GM19395 (cell line): ENCODE measurements at regions not wholly inside any gene's neighbourhood (a gene's known extent, or its start where the extent isn't known, plus 50 kb on each side); places are given as distances from the start of the nearest gene placed in this dataset.

Experiments used
- ATAC-seq: cut with Tn5 transposase; IDR thresholded peaks from one replicate; pipeline ENCODE4 v1.9.1; 2021; ENCODE audit warnings: mild to moderate bottlenecking, moderate library complexity; ENCODE audit not compliant: unreplicated experiment

DNA sequence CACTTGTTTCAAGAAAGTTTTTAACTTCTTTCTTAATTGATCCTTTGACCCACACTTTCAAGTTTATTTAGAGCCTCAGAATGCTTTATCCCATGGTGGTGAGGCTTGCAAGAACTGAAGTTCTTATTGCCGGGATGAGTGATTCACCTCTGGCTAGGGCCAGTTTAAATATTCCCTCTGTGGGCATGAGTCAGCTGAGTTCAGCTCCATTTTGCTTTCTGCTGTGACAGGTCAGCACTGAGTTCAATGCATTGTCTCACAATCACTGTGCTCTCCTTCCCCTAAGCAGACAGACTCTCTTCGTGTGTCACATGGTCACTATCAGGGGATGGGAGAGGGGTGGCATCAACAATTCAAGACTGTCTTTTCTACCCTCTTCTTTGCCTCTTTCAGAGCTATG is 514.6 kb upstream of the FBXO33 start:
- ATAC-seq, result no peak

DNA sequence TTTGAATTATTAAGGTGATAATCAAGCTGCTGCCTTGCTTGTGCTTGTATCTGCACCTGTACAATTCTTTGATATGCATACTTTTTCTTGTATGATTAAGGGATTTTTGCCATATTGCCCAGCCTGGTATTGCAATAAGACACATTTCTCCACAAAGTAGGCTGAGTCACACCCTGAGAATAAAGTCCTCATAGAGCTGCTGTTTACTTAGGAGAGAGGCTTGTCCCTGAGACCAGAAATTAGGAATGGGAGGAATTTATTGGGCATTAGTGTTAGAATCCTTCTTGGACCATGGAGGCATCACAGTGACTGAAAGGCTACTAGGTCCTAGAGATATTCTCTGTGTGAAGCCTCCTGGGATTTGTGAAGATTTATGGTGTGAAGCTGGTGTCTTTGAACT is 506.8 kb upstream of the FBXO33 start:
- ATAC-seq, result no peak

DNA sequence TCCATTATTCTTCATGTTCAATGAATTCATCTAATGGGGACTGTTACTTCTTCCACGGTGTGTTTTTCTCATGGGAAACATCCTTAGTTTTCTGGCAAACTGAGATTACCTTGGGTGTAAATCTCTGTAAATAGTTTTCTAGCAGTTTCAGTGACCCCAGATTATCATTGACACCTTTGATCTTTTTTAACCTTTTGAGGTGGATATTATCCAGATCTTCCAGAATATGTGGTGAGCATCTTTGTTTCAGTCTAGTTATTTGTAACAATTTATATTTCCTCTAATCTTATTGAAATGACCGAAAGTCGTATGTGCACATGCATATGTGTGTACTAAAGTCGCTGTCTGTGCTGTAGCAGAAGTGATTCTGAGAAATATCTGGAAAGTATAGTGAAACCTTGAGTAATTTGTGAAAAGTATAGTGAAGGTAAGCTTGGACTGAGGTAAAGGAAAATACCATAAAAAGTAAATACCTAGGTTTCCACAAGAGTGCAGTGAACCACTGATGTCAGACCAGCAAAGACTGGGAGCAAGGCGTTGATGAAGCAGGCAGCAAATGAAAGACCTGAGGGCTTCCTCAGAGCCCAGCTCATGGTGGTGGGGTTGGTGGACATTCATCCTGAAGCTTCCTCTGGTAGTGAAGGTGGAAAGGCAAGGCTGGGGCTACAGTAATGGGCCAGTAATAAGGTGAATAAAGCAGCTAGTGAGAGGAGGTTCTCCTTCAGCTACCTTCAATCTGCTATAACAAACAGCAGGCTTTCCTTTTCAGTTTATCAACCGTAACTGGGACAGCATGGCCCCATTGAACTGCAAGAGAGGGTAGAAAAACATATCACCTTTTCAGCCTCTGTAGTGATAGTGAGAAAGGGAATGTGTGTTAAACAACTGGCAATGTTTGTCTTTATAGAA is 480.2 kb upstream of the FBXO33 start:
- peak; percentile 98 for ATAC-seq

DNA sequence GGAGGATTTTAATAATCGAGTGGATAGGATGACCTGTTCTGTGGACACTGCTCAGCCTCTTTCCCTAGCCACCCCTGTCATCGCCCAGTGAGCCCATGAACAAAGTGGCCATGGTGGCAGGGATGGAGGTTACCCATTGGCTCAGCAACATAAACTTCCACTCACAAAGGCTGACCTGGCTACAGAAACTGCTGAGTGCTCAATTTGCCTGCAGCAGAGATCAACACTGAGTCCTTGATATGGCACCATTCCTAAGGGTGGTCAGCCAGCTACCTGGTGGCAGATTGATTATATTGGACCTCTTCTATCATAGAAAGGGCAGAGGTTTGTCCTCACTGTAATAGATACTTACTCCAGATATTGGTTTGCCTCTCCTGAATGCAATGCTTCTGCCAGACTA is 465.4 kb upstream of the FBXO33 start:
- ATAC-seq, result no peak

DNA sequence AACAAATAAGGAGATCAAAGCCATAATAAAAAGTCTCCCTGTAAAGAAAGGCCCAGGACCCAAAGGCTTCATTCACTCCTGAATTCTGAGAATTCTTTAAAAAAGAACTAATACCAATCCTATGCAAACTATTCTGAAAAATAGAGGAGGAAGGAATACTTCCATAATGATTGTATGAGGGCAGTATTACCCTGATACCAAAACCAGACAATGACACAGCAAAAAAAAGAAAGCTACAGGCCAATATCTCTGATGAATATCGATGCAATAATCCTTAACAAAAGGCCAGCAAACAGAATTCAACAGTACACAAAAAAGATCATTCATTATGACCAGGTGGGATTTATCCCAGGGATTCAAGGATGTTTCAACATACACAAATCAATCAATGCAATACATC is 457.8 kb upstream of the FBXO33 start:
- no peak for ATAC-seq

DNA sequence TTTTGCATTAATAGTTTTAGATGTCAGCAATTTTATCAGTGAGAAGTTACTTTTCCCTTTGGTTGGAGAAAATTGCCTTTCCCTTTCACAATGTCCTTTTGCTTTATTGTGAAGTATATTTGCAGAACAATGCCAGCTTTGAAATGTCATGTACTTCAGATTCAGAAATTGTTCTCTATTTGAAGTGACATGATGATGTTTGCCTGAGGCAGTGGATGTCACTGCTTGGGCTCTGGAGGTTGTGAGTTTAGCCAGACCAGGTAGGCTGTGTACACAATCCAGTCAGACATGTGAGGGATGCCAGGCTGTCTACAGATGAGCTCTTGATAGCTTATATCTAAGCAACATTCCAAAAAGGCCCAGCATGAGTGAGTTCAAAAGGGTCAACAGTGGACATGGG is 451.9 kb upstream of the FBXO33 start:
- no peak for ATAC-seq

DNA sequence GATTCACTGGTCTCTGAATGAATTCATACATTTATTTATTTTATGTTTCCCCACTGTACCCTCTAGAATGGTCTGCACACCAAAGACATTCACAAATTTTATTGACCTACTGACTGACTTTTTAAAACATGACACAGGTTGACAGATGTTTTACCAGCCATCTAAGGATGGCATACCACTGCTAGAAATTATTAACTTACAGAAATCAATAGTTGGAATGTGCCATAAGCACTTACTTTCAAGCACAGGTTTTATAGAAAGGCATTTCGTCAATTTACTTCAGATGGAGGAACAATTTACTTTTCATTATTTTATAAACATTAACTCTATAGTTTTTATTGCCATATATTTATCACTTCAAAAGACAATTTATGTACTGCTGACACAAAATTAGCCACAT is 448.7 kb upstream of the FBXO33 start:
- no peak for ATAC-seq

DNA sequence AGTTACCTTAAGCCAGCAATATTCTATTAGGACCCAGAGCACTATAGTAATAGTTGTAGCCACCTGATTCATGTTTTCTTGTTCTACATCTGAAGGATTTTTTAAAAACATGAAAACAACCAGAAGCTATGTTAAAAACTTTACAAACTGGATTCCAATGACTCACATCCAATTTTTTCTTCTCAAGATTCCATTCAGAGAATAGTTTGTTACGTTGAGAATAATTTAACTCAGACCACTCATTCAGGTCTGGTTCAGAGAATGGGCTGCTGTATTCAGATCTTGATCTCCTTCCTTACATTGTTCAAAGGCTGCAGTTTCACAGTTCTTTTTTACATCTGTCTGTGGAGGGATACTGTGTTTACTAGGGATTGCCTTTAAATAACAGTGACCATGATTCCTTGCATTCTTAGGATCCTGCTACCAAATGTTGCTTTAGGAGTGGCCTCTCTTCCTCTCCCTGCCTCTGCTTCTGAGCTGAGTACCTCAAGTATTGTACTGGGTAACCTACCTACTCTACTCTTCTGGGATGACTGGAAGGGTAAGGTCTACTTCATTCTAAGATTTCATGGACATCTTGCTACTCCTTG is 448.0 kb upstream of the FBXO33 start:
- ATAC-seq, result no peak

DNA sequence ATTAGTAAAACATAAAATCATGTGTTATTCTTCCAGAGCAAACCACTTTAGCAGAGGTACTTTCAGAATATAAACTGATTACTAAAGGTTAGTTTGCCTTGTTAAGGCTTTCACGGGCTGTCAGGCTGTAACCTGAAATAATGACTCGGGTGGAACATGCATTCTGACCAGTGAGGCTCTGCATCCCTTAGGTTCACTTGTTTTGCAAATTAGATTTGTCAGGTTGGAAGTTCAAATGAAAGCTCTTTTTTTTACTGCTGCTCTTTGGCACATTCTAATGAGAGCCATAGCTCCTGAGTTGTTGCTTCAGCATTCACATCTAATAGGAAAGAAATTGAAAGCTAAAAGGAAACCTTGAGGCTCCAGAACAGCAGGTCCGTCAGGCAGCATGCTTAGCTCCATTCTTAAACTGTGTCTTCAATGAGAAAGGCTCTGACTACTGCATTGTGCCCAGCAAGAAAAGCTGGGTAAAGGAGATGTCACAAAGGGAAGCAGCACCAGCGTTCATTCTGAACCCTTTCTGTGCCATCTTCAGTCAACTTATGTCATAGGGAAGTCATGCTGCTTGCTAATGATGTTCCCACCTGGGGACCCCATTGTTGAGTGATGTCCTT is 445.5 kb upstream of the FBXO33 start:
- ATAC-seq, result no peak

DNA sequence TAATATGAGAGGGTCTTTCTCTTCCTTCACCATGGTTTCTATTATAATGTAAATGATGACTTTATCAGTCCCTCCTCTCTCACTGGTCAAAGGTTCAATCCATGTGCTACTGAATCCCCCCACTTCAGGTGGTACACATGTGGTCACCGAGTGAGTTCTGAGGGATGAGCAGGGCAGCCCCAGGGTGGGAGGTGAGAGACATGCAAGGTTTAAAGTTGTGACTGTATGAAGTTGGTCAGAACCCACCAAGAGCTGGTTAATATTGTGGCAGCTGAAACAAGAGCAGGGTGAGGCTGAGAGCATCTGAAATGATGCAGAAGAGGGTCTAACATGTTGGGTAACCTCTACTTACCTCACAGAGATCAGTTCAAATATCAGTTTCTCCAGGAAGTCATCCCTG is 444.7 kb upstream of the FBXO33 start:
- ATAC-seq, result peak; percentile 45

DNA sequence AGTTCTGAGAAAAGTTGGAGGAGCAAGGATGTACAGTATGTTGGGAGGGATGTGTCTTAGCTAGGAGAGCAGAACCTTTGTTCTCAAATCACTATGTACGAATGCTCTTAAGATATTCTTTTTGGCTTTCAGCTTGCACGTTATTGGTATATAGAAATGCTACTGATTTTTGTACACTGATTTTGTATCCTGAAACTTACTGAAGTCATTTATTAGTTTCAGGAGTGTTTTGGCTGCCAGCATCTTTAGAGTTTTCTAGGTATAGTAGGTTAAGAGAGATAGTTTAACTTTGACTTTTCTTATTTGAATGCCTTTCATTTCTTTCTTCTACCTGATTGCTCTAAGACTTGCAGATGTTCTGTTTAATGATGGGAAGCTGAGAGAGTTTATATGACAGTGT is 442.8 kb upstream of the FBXO33 start:
- ATAC-seq, result peak; percentile 60

DNA sequence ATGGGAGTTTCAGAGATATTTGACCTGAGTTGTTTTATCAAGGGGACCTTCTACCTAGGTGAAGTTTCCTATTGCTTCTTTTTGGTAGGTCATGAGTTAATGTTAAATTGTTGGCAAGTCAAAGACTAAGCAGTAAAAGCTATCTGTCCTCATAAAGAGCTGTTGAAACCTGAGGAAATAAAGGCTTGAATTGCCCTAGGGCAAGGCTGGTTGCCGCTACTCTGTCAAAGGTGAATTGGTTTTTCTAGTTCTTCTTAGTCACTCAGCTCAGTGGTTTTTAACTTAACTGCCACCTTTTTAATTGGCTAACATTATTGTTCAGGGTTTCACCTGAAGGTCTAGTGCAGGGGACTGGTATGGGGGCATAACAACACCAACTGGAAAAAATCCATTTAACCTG is 441.6 kb upstream of the FBXO33 start:
- ATAC-seq, result no peak

DNA sequence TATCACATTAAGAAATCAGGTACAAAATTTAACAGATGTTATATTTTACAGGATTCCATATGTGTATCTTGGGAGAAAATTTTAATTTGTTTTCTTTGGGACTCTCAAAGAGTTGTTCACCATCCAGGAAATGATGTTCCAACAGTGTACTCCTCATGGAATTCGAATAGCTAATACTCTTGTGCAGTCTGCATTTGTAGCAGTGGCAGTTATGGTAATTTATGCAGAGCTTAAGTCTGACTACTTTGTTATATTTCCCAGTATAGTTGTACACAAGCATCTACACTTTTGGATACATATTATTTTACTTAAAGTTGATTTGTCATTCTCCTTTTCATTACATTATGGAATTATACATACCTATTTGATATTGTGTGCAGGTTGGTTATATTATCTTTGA is 436.7 kb upstream of the FBXO33 start:
- no peak for ATAC-seq

DNA sequence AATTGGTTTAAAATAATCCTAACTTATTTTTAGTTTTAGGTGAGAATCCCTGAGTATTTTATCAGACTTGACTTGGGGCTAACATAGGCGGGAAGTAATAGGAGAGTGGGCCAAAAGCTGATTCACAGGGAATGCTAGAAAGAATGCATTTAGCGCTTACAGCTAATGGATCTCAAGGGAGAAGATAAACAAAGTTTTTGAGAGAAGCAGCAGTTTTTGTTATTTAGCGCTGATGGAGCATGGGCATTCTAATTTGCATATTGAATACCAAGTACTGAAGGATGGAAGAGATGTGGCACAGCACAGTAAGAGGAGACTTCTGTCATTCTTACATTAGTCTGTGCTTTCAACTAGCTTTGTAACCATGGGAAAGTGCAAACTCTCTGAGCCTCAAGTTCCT is 436.0 kb upstream of the FBXO33 start:
- no peak for ATAC-seq

DNA sequence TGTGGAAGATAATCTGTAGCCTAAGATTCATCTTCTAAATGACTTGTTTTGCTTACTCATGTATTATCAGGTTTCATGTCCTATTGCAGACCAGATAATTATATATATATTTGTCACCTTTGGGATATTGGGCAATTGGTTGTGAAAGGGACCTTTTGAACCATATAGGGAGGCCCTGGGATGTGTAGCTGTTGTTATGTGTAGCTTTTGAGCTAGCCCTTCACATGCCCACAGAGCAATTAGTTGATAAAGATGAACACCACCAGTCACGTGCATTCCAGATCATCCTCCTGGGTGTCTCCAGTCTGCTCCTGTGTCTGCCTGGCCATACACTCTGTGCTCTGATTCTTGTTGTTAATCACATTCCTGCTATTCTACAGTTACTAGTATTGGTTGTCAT is 431.2 kb upstream of the FBXO33 start:
- no peak for ATAC-seq

DNA sequence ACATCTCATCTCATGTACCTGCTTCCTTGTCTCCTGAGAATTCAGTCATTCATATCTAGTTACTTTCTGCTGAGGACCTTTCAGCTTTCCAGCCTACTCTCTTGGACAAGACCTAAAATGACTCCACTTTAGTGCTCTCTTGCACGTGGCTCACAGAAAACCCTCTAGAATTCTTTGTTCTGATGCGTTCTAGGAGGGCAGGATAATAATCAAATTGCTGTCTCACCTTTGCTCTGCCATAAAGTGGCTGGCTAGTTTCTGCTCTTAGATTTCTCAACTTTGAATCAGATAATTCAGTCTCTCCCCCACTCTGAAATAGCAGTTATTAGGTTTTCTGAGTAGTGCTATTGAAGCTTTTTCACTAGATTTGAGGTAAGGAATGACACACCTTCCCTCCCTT is 429.5 kb upstream of the FBXO33 start:
- no peak for ATAC-seq

DNA sequence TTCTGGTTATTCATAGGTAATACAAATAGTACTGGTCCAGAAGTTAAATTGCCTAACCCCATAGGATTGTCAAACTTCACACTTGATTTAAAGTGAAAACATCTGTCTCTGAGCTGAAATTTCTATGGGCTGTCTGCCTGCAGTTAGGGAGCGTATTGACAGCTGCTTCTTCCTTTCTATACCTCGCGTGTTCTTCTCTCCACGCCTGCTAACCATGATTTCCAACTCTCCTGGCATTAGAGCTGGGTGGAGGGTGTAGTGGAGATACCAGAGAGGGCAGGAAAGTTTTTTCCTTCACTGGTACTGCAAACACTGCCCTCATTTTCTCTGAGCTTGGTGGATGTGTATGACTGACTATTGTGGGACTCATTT is 429.0 kb upstream of the FBXO33 start:
- ATAC-seq, result no peak

DNA sequence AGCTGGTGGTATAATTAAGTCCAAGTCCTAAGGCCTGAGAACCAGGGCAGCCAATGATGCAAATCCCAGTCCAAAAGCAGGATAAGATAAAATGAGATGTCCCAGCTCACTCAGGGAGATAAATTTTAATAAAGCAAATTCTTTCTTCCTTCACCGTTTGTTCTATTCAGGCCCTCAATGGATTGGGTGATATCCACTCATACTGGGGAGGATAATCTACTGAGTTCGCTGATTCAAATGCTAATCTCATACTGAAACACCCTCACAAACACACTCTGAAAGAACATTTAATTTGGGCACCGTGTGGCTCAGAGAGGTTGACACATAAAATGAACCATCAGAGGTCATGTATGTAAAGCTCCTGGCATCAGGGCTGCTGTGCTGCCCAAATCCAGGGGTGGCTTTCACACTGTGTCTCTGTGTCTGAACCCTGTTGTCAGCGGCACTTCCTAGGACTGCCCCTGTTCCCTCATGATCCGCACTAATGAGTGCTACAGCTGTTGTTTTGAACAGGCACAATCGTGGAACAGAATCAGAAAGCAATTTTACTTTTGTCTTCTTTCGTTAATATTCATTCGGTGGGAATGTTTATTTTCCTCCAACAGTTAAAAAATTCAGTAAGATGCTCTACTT is 428.5 kb upstream of the FBXO33 start:
- ATAC-seq, result no peak

DNA sequence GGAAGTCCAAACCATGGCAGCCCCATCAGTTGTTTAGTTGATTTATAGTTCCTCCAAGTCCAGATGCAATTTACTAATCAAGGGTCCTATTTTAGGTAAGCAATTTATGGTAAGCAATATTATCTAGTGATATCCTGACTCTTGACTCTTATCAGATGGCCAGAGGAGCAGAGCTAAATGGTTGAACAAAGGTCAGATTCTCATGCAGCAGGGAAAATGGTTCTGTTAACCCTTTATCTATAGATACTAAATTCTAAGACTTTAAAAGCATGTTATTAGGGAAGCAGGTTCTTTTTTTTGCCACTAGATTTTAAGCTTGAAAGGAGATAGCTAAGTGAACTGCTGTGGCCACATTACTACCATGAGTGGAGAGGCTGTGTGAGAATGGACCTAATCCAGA is 427.1 kb upstream of the FBXO33 start:
- no peak for ATAC-seq

DNA sequence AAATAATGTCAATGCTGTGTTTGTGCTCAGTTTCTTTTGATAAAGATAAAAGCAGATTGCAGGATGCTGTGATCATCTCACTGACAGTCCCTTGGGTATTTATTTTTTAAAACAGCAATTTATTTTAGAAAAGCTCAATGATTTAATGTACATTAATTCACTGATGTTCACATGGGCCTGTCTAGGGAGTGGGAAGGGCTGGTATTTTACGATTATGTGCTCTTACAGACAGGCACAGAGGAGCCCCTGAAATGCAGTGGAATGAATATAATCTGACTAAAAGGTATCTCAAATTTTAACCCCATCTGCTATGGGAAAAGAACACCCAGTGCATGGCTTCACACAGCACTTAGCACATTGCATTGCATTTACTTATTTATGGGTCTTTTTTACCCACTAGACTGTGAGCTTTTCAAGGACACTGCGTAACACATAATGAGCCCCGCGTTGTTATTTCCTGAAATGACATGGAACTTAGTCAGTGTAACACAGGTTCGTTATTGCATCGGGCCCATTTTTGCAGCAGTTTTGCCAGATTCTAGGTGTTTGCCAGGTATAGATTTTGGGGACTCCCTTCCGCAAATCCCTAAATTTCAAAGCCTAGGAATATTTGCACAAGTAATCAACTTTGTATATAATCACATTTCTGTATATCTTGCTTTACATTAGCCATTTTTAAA is 425.3 kb upstream of the FBXO33 start:
- no peak for ATAC-seq

DNA sequence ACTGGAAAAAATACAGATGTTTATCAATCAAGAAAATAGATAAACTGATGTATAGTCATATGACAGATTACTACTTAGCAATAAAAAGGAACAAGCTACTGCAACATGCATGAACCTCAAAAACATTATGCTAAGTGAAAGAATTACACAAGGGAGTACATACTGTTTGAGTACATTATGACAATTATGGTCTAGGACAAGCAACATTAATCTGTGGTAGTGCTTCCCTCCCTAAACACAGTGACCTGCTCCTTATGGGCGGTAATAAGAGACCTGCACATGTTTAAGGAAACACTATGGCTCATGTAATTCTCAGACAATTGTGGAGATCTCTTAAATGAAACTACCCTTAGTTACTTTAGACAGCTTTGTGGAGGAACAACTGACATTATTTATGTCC is 421.2 kb upstream of the FBXO33 start:
- no peak for ATAC-seq
